K562 (cell line): ENCODE measurements at regions not wholly inside any gene's neighbourhood (a gene's known extent, or its start where the extent isn't known, plus 50 kb on each side); places are given as distances from the start of the nearest gene placed in this dataset.

Experiments used
- ATAC-seq: fragments of 200-7000 bp; cut with Tn5 transposase; 3 replicates; pipeline ENCODE4 v1.9.1; 2020; ENCODE audit warnings: moderate library complexity
- BruUV-seq: library from RNA; stranded (reverse); fragments of 400-500 nt; replicated peaks from 2 replicates; lab custom pipeline; 2021; lab: Mats Ljungman, UMichigan
- CTCF ChIA-PET: fragments of 300-600 bp; formaldehyde crosslinking; extraction: SDS; loops from one replicate; lab custom pipeline; 2021; ENCODE audit warnings: low intra/inter-chr PET ratio; lab: Yijun Ruan, JAX
- POLR2A ChIA-PET: fragments of 300-600, 350-650 bp; sonication (Branson Sonifier 250); formaldehyde crosslinking; extraction: SDS; loops from one replicate; lab custom pipeline; 2021; ENCODE audit warnings: antibody characterized with exemption, inconsistent platforms; lab: Yijun Ruan, JAX
- DNase-seq, 4 experiments: peaks; one replicate each; pipeline versions ENCODE4 v3.0.0 to v3.0.0-alpha.2; 2011 to 2018; ENCODE audit warnings: low spot score in 3 of 4, mixed read lengths in 3 of 4; ENCODE audit errors: extremely low read depth in 1 of 4
- FAIRE-seq: peaks from 2 replicates; lab custom pipeline; 2011; peaks lifted over from hg19 to GRCh38; lab: Jason Lieb, UNC
- H2AFZ ChIP-seq: 2 replicates; pipeline ENCODE4 v1.6.0; 2011; ENCODE audit warnings: low read depth, low read length, control low read depth, inconsistent platforms
- H3K27ac ChIP-seq: fragments of 200-600 bp; 3 replicates; pipeline ENCODE4 v1.8.0; 2011; ENCODE audit warnings: low read depth, mild to moderate bottlenecking, control low read depth, inconsistent platforms, low read length, moderate library complexity, mixed read lengths; ENCODE audit errors: extremely low read depth
- H3K27me3 ChIP-seq, 2 experiments: fragments of 300-600 bp in 1 of 2; 2 replicates in 1 of 2; 3 replicates in 1 of 2; pipeline versions ENCODE4 v1.6.0 to v1.8.0; 2011; ENCODE audit warnings: inconsistent platforms in 2 of 2, low read length in 2 of 2, mild to moderate bottlenecking in 1 of 2, mixed read lengths in 1 of 2, moderate library complexity in 1 of 2; ENCODE audit not compliant: control insufficient read depth in 2 of 2, insufficient read depth in 2 of 2
- H3K36me3 ChIP-seq: fragments of 300-600 bp; 3 replicates; pipeline ENCODE4 v1.8.0; 2011; ENCODE audit warnings: mild to moderate bottlenecking, low read length, inconsistent platforms; ENCODE audit not compliant: control insufficient read depth, insufficient read depth
- H3K4me1 ChIP-seq, 2 experiments: fragments of 200-600 bp in 1 of 2; replicated peaks in 1 of 2; 2 replicates in 1 of 2; 3 replicates in 1 of 2; pipeline versions ENCODE4 v1.5.1 to v1.8.0; 2011; ENCODE audit warnings: inconsistent platforms in 2 of 2, low read length in 2 of 2, mild to moderate bottlenecking in 1 of 2, mixed read lengths in 1 of 2, moderate library complexity in 1 of 2; ENCODE audit not compliant: control insufficient read depth in 2 of 2, insufficient read depth in 2 of 2
- H3K4me2 ChIP-seq: 2 replicates; pipeline ENCODE4 v1.6.1; 2011; ENCODE audit warnings: low read length, control low read depth, inconsistent platforms, mixed read lengths; ENCODE audit not compliant: insufficient read depth
- H3K4me3 ChIP-seq: fragments of 200-600 bp; sonication (generic), shearing (Covaris generic); 2 replicates; pipeline ENCODE4 v1.5.1; 2016; ENCODE audit warnings: control low read depth, inconsistent platforms
- H3K79me2 ChIP-seq: fragments of 200-600 bp; 3 replicates; pipeline ENCODE4 v1.8.0; 2011; ENCODE audit warnings: low read length, inconsistent platforms; ENCODE audit not compliant: control insufficient read depth, insufficient read depth
- H3K9ac ChIP-seq, 2 experiments: 2 replicates each; pipeline versions ENCODE4 v1.6.0 to v1.6.1; 2011; ENCODE audit warnings: low read depth in 2 of 2, low read length in 2 of 2, control low read depth in 1 of 2, inconsistent platforms in 1 of 2, mild to moderate bottlenecking in 1 of 2, mixed read lengths in 1 of 2; ENCODE audit not compliant: insufficient read depth in 1 of 2
- H3K9me1 ChIP-seq: one replicate; pipeline ENCODE4 v1.6.0; 2011; ENCODE audit warnings: inconsistent platforms, mild to moderate bottlenecking, low read length, moderate library complexity; ENCODE audit not compliant: control insufficient read depth, insufficient read depth
- H3K9me3 ChIP-seq: replicated peaks from 2 replicates; pipeline ENCODE4 v1.5.1; 2011; ENCODE audit warnings: low read depth, low read length, inconsistent platforms; ENCODE audit not compliant: control insufficient read depth, insufficient read depth
- H4K20me1 ChIP-seq: replicated peaks from 2 replicates; pipeline ENCODE4 v1.6.1; 2011; ENCODE audit warnings: low read length, inconsistent platforms, mixed read lengths; ENCODE audit not compliant: control insufficient read depth, insufficient read depth
- ARNT ChIP-seq, 2 experiments: fragments of 450-650 bp; IDR thresholded peaks; 2 replicates each; pipeline ENCODE4 v1.6.1; 2016; ENCODE audit warnings: mild to moderate bottlenecking in 1 of 2
- CBFA2T3 ChIP-seq: fragments of 450-650 bp; IDR thresholded peaks from 2 replicates; pipeline ENCODE4 v1.6.1; 2017
- CHCHD3 ChIP-seq: fragments of 250-450 bp; sonication (Bioruptor Pico); IDR thresholded peaks from 2 replicates; pipeline ENCODE4 v2.1.2; 2022; ENCODE audit warnings: mild to moderate bottlenecking
- DDX20 ChIP-seq: fragments of 450-650 bp; IDR thresholded peaks from 2 replicates; pipeline ENCODE4 v1.6.1; 2016; ENCODE audit warnings: missing genetic modification characterization, low read depth, mild to moderate bottlenecking, missing compliant biosample characterization, moderate library complexity
- E2F3 ChIP-seq: fragments of 250-450 bp; sonication (Bioruptor Pico); IDR thresholded peaks from 2 replicates; pipeline ENCODE4 v1.4.0; 2020; ENCODE audit warnings: mild to moderate bottlenecking
- ETS2 ChIP-seq: IDR thresholded peaks from 2 replicates; pipeline ENCODE4 v1.6.1; 2016; ENCODE audit warnings: borderline replicate concordance, missing genetic modification characterization, mild to moderate bottlenecking, moderate library complexity, missing compliant biosample characterization; ENCODE audit not compliant: poor library complexity, severe bottlenecking
- FOXA1 ChIP-seq: fragments of 450-650 bp; IDR thresholded peaks from 2 replicates; pipeline ENCODE4 v1.6.1; 2016; ENCODE audit warnings: mild to moderate bottlenecking, borderline replicate concordance
- FOXK2 ChIP-seq, 2 experiments: fragments of 450-650 bp; IDR thresholded peaks in 1 of 2; conservative IDR thresholded peaks in 1 of 2; 2 replicates each; pipeline ENCODE4 v1.6.1; 2016; ENCODE audit warnings: low read depth in 2 of 2, mild to moderate bottlenecking in 1 of 2
- HNRNPL ChIP-seq: fragments of 200-400 bp; formaldehyde crosslinking; IDR thresholded peaks from 2 replicates; pipeline ENCODE4 v1.6.1; 2017; ENCODE audit warnings: low read depth, mild to moderate bottlenecking, low read length
- IFI16 ChIP-seq: fragments of 250-450 bp; sonication (Bioruptor Pico); IDR thresholded peaks from 2 replicates; pipeline ENCODE4 v2.1.2; 2022; ENCODE audit warnings: mild to moderate bottlenecking, inconsistent platforms
- KDM2B ChIP-seq: fragments of 250-450 bp; sonication (Bioruptor Pico); IDR thresholded peaks from 2 replicates; pipeline ENCODE4 v1.8.0; 2021; ENCODE audit warnings: mild to moderate bottlenecking, moderate library complexity
- KHSRP ChIP-seq: fragments of 450-650 bp; IDR thresholded peaks from 2 replicates; pipeline ENCODE4 v1.6.1; 2017
- L3MBTL2 ChIP-seq: fragments of 450-650 bp; IDR thresholded peaks from 2 replicates; pipeline ENCODE4 v1.6.1; 2016; ENCODE audit warnings: mild to moderate bottlenecking, moderate library complexity
- MCM2 ChIP-seq: fragments of 450-650 bp; IDR thresholded peaks from 2 replicates; pipeline ENCODE4 v1.6.1; 2017; ENCODE audit warnings: low read depth, mild to moderate bottlenecking
- MCM7 ChIP-seq, 2 experiments: fragments of 450-650 bp; IDR thresholded peaks; 2 replicates each; pipeline ENCODE4 v1.6.1; 2016 to 2018
- MEIS2 ChIP-seq: fragments of 450-650 bp; IDR thresholded peaks from 2 replicates; pipeline ENCODE4 v1.6.1; 2014; ENCODE audit warnings: mild to moderate bottlenecking; ENCODE audit not compliant: partially characterized antibody
- PKNOX1 ChIP-seq: fragments of 450-650 bp; IDR thresholded peaks from 2 replicates; pipeline ENCODE4 v1.6.1; 2016
- RAD51 ChIP-seq: fragments of 450-650 bp; IDR thresholded peaks from 2 replicates; pipeline ENCODE4 v1.7.1; 2016; ENCODE audit warnings: low read depth, mild to moderate bottlenecking, borderline replicate concordance
- RFX1 ChIP-seq: fragments of 450-650 bp; IDR thresholded peaks from 2 replicates; pipeline ENCODE4 v1.6.1; 2016; ENCODE audit warnings: mild to moderate bottlenecking, moderate library complexity
- SNIP1 ChIP-seq: fragments of 450-650 bp; IDR thresholded peaks from 2 replicates; pipeline ENCODE4 v1.7.1; 2017; ENCODE audit warnings: low read depth, mild to moderate bottlenecking
- SP1 ChIP-seq: sonication (generic); formaldehyde crosslinking; IDR thresholded peaks from 2 replicates; pipeline ENCODE4 v1.8.1; 2022; ENCODE audit warnings: mild to moderate bottlenecking, missing genetic modification reagents
- SREBF1 ChIP-seq: fragments of 150-350 bp; IDR thresholded peaks from 2 replicates; pipeline ENCODE4 v1.6.1; 2014; ENCODE audit warnings: antibody characterized with exemption, low read depth, low read length, borderline replicate concordance
- TCF3 ChIP-seq: sonication (generic); formaldehyde crosslinking; IDR thresholded peaks from 2 replicates; pipeline ENCODE4 v1.4.0; 2020; ENCODE audit warnings: mild to moderate bottlenecking, missing genetic modification reagents
- THAP7 ChIP-seq: fragments of 250-450 bp; sonication (Bioruptor Pico); IDR thresholded peaks from 2 replicates; pipeline ENCODE4 v1.5.0; 2021
- ZNF551 ChIP-seq: fragments of 250-450 bp; sonication (Bioruptor Pico); IDR thresholded peaks from 2 replicates; pipeline ENCODE4 v1.5.0; 2021; ENCODE audit warnings: mild to moderate bottlenecking, moderate library complexity
- WGBS: fragments of 100-300 bp; shearing (Covaris generic); methylation state at CpG from one replicate; pipeline ENCODE4 v1.1.6; 2016; ENCODE audit warnings: low coverage, mixed read lengths; ENCODE audit not compliant: insufficient coverage; ENCODE audit errors: missing lambda C conversion rate; 5-methylcytosine and 5-hydroxymethylcytosine counted together
- in situ Hi-C: fragments of 300-500 bp; cut with MboI; formaldehyde crosslinking; loops from 4 replicates; pipeline ENCODE4 v1.15.0; 2018; ENCODE audit warnings: inconsistent platforms, mixed read lengths
- intact Hi-C: fragments of 100-400 bp; cut with micrococcal nuclease; formaldehyde crosslinking; loops from 2 replicates; pipeline ENCODE4 v1.14.2; 2022
- TF ChIP-seq, protein P1 (sequence below): fragments of 200-800 bp; sonication (Bioruptor generic); IDR thresholded peaks from 2 replicates; pipeline ENCODE4 v1.6.1; 2017; ENCODE audit warnings: missing genetic modification characterization, missing compliant biosample characterization

DNA sequence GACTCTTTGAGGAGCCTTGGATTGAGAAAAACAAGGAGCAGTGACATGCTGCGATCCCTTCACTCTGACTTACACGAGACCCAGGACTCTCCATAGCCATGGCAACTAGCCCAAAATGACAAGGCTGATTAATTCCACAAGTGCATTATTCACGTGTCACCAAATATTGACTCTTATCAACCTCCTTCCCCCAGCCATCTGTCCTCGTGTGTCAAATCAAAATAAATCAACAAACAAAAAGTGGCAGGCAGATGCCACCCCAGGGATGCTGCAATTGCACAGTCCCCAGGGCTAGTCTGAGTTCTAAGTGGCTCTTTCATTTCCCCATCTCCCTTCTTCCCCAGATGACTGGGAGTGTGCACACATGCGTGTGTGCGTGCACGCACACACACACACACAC lies 104.9 kb downstream of the AQP9 start:
- whole genome bisulfite sequencing = 34% methylated on average over 7 of the region's 7 CpGs
- Histone ChIP-seq H3K4me2 (no peak overlapping the region), H3K79me2 (no peaks in the 10 kb centered on the region), H3K4me1 (no peaks in the 10 kb centered on the region; a peak in 2 of 5 replicates), H3K36me3 (no peaks in the 10 kb centered on the region), H3K9me3 (no peaks in the 10 kb centered on the region), H2AFZ (no peak overlapping the region), H3K27me3 (no peaks in the 10 kb centered on the region), H3K4me3 (no peak overlapping the region), H3K9ac (no peak overlapping the region), H3K9me1 (no peaks in the 10 kb centered on the region), H3K27ac (no peak overlapping the region), H4K20me1 (0 out of 2 replicates have a peak, but pooled peaks cover 3% of the 10 kb centered on the region)
- BruUV-seq = no TSS peak
- DNase-seq (no peak), FAIRE-seq (no peak), ATAC-seq (no peak)
- intact Hi-C loops = no loop called here
- in situ Hi-C loops = no loop called here
- CTCF ChIA-PET = interaction anchor here (0.6 to 0.7 kb wide), 2 partner anchors 840 to 1123 kb away, joined by 3 to 4 read pairs; no protein-coding TSS in a partner anchor
- POLR2A ChIA-PET = no interaction called here
- TF ChIP-seq E2F3 (CRISPR knock-in tag) (no peak), KHSRP (no peak), FOXK2 (conservative IDR thresholded peaks at IDR 0.05 in 1 of 2, IDR thresholded peaks at IDR 0.05 in 1 of 2; ENCODE audit: low read depth in 2 of 2) (no peak), SREBF1 (no peak), FOXA1 (no peak), MCM7 (IDR thresholded peaks at IDR 0.05) (no peak), TCF3 (CRISPR knock-in tag) (0 out of 2 replicates have a peak, but pooled peaks have one; percentile 17), RAD51 (no peak), ARNT (IDR thresholded peaks at IDR 0.05) (no peak), KDM2B (no peak), PKNOX1 (peak; percentile 69), THAP7 (CRISPR knock-in tag) (no peak), L3MBTL2 (no peak), CHCHD3 (CRISPR knock-in tag) (no peak), SP1 (CRISPR knock-in tag) (no peak), MEIS2 (peak; percentile 87), ZNF551 (no peak), ETS2 (tag) (no peak), MCM2 (no peak), HNRNPL (no peak), IFI16 (CRISPR knock-in tag) (no peak), DDX20 (tag) (no peak), RFX1 (peak; percentile 29), SNIP1 (no peak), CBFA2T3 (peak; percentile 51)
- TF ChIP-seq, protein P1, sequence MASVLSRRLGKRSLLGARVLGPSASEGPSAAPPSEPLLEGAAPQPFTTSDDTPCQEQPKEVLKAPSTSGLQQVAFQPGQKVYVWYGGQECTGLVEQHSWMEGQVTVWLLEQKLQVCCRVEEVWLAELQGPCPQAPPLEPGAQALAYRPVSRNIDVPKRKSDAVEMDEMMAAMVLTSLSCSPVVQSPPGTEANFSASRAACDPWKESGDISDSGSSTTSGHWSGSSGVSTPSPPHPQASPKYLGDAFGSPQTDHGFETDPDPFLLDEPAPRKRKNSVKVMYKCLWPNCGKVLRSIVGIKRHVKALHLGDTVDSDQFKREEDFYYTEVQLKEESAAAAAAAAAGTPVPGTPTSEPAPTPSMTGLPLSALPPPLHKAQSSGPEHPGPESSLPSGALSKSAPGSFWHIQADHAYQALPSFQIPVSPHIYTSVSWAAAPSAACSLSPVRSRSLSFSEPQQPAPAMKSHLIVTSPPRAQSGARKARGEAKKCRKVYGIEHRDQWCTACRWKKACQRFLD (CRISPR knock-in tag) = no peak
